Right atrium auricular region (tissue), 2 donors: ENCODE measurements at regions not wholly inside any gene's neighbourhood (a gene's known extent, or its start where the extent isn't known, plus 50 kb on each side); places are given as distances from the start of the nearest gene placed in this dataset.

ENCODE experiments used
- DNase-seq: peaks from one replicate; pipeline ENCODE4 v3.0.0-alpha.2; 2019; ENCODE audit warnings: low spot score
- H3K27ac ChIP-seq, 2 donors: fragments of 200-600 bp; sonication (generic); 1 replicate in 1 of 2; 2 replicates in 1 of 2; pipeline ENCODE4 v1.5.1; 2016 to 2019
- H3K27me3 ChIP-seq, 2 donors: fragments of 200-600 bp; sonication (generic); one replicate each; pipeline versions ENCODE4 v1.5.1 to v1.6.0; 2017 to 2019
- H3K36me3 ChIP-seq: fragments of 200-600 bp; sonication (generic); one replicate; pipeline ENCODE4 v1.5.1; 2016
- H3K4me1 ChIP-seq, 2 donors: fragments of 200-600 bp; sonication (generic); one replicate each; pipeline versions ENCODE4 v1.5.1 to v1.6.0; 2017 to 2019
- H3K4me3 ChIP-seq, 2 donors: fragments of 200-600 bp; sonication (generic); 1 replicate in 1 of 2; 2 replicates in 1 of 2; pipeline ENCODE4 v1.5.1; 2017 to 2019; ENCODE audit warnings: mild to moderate bottlenecking in 1 of 2, moderate library complexity in 1 of 2
- H3K9me3 ChIP-seq, 2 donors: fragments of 200-600 bp; sonication (generic); one replicate each; pipeline ENCODE4 v1.5.1; 2019
- CTCF ChIP-seq, 2 donors: fragments of 200-600 bp; sonication (generic); IDR thresholded peaks; one replicate each; pipeline ENCODE4 v1.5.1; 2019; ENCODE audit warnings: antibody characterized with exemption in 2 of 2

GRCh38 chr2:118179445-118179844, 91.2 kb downstream of the INSIG2 start:
- no peak for TF ChIP-seq CTCF (IDR thresholded peaks at IDR 0.05)
- Histone ChIP-seq H3K36me3 (no peaks in the 10 kb centered on the region), H3K27ac (no peak overlapping the region), H3K9me3 (no peaks in the 10 kb centered on the region), H3K27me3 (no peaks in the 10 kb centered on the region), H3K4me3 (no peak overlapping the region), H3K4me1 (no peaks in the 10 kb centered on the region)
- no peak for DNase-seq

GRCh38 chr2:118177884-118178283, 89.6 kb downstream of the INSIG2 start:
- TF ChIP-seq CTCF (IDR thresholded peaks at IDR 0.05) = no peak
- Histone ChIP-seq H3K4me3 (no peak overlapping the region), H3K9me3 (no peaks in the 10 kb centered on the region), H3K27ac (no peak overlapping the region), H3K36me3 (no peaks in the 10 kb centered on the region), H3K4me1 (no peaks in the 10 kb centered on the region), H3K27me3 (no peaks in the 10 kb centered on the region)
- DNase-seq = no peak

GRCh38 chr2:118177318-118177717, 89.0 kb downstream of the INSIG2 start:
- no peak overlapping the region for H3K27ac ChIP-seq
- no peaks in the 10 kb centered on the region for H3K9me3 ChIP-seq
- no peak for TF ChIP-seq CTCF (IDR thresholded peaks at IDR 0.05)
- no peaks in the 10 kb centered on the region for H3K27me3 ChIP-seq
- no peaks in the 10 kb centered on the region for H3K36me3 ChIP-seq
- DNase-seq = no peak
- H3K4me1 ChIP-seq = no peaks in the 10 kb centered on the region
- no peak overlapping the region for H3K4me3 ChIP-seq

- DNase-seq = no peak
- H3K27me3 ChIP-seq = no peaks in the 10 kb centered on the region
- no peak overlapping the region for H3K27ac ChIP-seq
- no peak overlapping the region for H3K4me3 ChIP-seq
- H3K9me3 ChIP-seq = no peaks in the 10 kb centered on the region
- no peaks in the 10 kb centered on the region for H3K36me3 ChIP-seq
- no peak for TF ChIP-seq CTCF (IDR thresholded peaks at IDR 0.05)
- no peaks in the 10 kb centered on the region for H3K4me1 ChIP-seq
Observed at GRCh38 chr2:118176601-118177000, 88.3 kb downstream of the INSIG2 start.

GRCh38 chr2:118171546-118171945, 83.3 kb downstream of the INSIG2 start:
- Histone ChIP-seq H3K27ac (no peak overlapping the region), H3K9me3 (no peaks in the 10 kb centered on the region), H3K4me3 (no peak overlapping the region), H3K36me3 (no peaks in the 10 kb centered on the region), H3K4me1 (no peaks in the 10 kb centered on the region), H3K27me3 (no peaks in the 10 kb centered on the region)
- TF ChIP-seq CTCF (IDR thresholded peaks at IDR 0.05) = no peak
- no peak for DNase-seq

GRCh38 chr2:118169359-118170005, 81.2 kb downstream of the INSIG2 start:
- no peaks in the 10 kb centered on the region for H3K36me3 ChIP-seq

More at GRCh38 chr2:118169359-118170005, 81.2 kb downstream of the INSIG2 start:
- H3K4me1 ChIP-seq = no peaks in the 10 kb centered on the region
- H3K4me3 ChIP-seq = no peak overlapping the region
- H3K27me3 ChIP-seq = no peaks in the 10 kb centered on the region
- no peaks in the 10 kb centered on the region for H3K9me3 ChIP-seq
- TF ChIP-seq CTCF (IDR thresholded peaks at IDR 0.05) = no peak
- DNase-seq = no peak
- H3K27ac ChIP-seq = no peak overlapping the region
